HG03175 (cell line): ENCODE measurements at regions not wholly inside any gene's neighbourhood (a gene's known extent, or its start where the extent isn't known, plus 50 kb on each side); places are given as distances from the start of the nearest gene placed in this dataset.
"Not testable (repeated sequence)": the region's sequence is repeated elsewhere in the genome, so short reads cannot be mapped to it uniquely, and the experiment has no call there.

Experiments
- ATAC-seq: cut with Tn5 transposase; IDR thresholded peaks from one replicate; pipeline ENCODE4 v1.9.1; 2021; ENCODE audit warnings: mild to moderate bottlenecking, moderate library complexity; ENCODE audit not compliant: unreplicated experiment

- ATAC-seq, result not testable (repeated sequence)
These were observed 456.8 kb downstream of the PTPRC start for GRCh38 chr1:199095628-199096027.

DNA sequence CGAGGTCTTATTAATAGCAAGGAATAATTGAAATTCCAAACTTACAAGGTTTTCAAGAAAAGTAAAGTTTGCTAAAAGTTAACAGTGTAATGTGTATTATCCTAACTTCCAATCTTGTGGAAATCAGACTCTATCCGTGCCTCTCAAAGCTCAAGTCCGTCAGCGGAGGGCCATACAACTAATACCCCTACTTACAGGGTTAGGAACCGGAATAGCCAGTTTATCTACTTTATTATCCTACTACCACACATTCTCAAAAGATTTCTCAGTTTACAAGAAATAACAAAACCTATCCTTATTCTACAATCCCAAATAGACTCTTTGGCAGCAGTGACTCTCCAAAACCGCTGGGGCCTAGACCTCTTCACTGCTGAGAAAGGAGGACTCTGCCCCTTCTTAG is 457.8 kb downstream of the PTPRC start:
- ATAC-seq, result no peak

DNA sequence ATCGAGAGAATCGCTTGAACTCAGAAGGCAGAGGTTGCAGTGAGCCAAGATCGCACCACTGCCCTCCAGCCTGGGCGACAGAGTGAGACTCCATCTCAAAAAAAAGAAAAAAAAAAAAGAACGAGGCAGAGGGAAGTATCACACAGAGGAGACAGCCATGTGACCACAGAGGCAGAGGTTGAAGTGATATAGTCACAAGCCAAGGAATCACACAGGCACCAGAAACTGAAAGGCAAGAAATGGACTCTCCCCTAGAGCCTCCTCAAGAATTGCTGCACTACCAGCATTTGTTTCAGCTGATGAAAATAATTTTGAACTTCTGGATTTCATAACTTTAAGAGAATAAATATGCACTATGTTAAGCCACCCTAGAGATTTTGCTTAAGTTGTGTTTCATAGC is 459.6 kb downstream of the PTPRC start:
- ATAC-seq, result no peak

GRCh38 chr1:199101139-199101538 is 462.3 kb downstream of the PTPRC start:
- no peak for ATAC-seq

DNA sequence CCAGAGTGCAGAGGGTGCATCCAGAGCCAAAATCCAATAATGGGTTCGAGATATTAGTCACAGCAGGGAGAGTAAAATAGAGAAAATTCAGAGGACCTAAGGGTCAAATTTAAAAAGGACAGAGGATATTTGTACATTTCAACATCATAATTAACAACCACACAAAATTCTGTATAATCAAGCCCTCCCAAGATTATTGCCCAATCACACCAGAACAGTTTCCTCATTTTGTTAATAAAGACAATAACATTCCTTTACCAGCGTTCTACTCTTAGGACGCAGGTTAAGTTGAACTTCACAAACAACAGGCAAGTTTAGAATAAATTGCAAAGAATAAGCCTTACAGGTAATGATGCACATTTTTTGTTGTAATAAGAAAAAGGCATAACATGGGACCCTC is 462.8 kb downstream of the PTPRC start:
- ATAC-seq, result no peak

DNA sequence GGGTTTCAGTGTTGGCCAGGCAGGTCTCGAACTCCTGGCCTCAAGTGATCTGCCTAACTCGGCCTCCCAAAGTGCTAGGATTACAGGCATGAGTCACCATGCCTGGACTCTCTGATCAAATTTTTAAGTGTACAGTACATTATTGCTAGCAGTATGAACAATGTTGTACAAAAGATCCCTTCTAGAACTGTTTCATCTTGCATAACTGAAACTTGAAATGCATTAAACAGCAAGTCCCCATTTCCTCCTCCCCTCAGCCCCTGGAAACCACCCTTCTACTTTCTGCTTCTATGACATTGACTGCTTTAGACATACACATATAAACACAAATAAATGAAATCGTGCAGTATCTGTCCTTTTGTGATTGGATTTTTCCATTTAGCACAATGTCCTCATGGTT is 463.4 kb downstream of the PTPRC start:
- ATAC-seq, result no peak

- no peak for ATAC-seq
These were observed 470.3 kb downstream of the PTPRC start for GRCh38 chr1:199109160-199109559.

DNA sequence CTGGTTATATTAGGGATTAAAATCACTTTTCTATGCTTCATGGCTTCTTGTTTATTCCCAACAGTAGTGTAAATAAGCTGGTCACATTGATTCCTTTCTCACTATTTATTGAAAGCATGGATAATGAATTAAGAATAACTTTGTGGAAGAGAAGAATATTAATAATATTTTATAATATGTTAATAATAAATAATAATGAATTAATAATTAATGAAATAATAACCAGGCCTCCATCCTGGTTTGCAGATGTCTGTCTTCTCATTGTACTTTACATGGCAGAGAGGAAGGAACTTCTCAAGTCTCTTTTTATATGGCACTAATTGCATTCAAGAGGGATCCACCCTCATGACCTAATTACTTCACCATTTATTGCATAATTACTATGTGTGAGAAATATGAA is 473.5 kb downstream of the PTPRC start:
- no peak for ATAC-seq

DNA sequence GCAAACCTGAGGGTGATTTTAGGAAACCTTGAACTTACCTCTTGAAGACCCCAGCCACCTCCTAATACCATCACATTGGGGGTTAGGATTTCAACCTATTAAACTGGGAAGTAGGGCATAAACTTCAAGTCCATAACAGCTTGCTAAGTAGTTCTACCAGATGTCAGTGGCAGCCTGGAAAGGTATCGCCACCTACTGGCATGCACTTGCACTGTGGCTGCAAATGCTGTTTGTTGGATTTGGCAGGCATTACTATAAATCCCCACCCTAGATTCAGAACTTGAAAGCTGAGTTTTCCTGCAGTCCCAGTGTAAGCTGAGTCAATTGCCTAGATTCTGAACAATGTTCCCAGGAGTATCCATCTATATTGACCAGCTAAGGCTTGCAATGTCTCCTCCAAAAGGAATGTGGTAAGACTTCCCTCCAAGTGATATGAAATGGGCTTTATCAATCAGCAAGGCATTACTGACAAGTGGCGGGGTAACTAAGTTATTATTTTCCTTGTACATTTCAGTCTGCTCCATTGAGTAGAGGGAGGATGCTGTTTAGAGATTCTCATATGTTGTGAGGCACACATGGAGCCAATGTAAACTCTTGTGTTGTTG is 474.5 kb downstream of the PTPRC start:
- ATAC-seq, result peak; percentile 71

GRCh38 chr1:199116488-199116887 is 477.6 kb downstream of the PTPRC start:
- ATAC-seq, result no peak

GRCh38 chr1:199121047-199121446 is 482.2 kb downstream of the PTPRC start:
- ATAC-seq, result no peak

DNA sequence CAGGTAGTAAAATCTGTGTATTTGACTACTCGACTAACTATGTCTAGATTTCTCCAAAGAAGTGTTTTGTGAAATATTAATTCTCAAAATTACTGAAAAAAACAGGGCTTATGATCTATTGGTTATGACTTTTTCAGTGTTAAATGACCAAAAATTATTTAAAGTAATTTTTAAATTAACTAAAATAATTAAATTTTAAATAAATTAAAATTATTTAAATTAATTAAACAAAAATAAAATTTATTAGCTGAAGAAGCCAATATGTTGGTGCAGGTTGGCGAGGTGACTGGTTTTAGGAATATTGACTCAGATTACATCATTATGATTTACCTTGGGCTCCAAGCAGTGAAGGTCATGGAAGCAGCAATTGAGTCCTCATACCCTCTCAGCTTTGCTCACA is 483.2 kb downstream of the PTPRC start:
- ATAC-seq, result no peak

GRCh38 chr1:199122532-199123311 is 483.9 kb downstream of the PTPRC start:
- ATAC-seq, result no peak

DNA sequence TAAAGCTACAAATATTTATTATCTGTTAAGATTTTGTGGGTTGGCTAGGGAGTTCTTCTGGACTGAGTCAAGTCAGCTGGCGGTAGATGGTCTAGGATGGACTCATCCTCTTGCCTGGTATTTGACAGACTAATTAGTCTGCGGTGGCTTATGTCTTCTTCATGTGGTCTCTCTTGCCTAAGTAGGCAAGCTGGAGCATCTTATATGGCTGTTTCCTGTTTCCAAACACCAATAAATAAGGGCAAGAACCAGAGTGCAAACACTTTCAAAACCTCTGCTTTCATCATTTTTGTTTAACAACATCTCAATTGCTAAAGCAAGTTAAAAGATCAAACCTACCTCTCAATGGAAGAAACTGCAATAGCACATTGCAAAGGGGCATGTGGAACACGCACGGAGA is 484.8 kb downstream of the PTPRC start:
- ATAC-seq, result no peak

GRCh38 chr1:199124351-199124750 is 485.5 kb downstream of the PTPRC start:
- no peak for ATAC-seq

DNA sequence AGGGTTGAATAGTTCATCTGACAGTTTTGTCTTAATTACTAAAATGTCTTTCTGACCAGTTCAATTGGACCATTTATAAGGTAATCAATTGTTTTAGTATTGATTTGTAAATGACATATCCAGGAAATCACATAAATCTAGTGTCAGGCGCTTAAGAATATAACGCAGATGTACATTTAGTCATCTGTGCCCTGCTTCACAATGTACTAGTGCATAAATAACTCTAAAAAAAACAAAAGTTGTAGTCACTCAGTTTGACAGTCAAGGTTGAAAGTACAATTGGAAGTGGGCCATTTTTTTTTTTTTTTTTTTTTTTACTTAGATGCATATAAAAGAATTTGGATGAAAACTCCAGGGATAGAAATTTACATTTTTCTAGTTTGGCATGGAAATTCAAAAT is 490.4 kb downstream of the PTPRC start:
- no peak for ATAC-seq

DNA sequence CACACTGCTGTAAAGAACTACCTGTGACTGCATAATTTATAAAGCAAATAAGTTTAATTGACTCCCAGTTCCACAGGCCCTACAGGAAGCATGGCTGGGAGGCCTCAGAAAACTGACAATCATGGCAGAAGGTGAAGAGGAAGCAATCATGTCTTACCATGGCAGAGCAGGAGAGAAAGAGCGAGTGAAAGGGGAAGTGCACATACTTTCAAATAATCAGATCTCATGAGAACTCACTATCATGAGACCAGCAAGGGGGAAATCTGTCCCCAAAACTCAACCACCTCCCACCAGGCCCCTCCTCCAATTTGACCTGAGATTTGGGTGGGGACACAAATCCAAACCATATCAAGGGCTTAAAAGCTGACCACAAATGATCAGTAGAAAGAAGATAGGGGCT is 493.2 kb downstream of the PTPRC start:
- ATAC-seq, result no peak

- no peak for ATAC-seq
These were observed 497.1 kb downstream of the PTPRC start for GRCh38 chr1:199135901-199136300.

GRCh38 chr1:199138061-199138460 is 499.2 kb downstream of the PTPRC start:
- ATAC-seq, result no peak

DNA sequence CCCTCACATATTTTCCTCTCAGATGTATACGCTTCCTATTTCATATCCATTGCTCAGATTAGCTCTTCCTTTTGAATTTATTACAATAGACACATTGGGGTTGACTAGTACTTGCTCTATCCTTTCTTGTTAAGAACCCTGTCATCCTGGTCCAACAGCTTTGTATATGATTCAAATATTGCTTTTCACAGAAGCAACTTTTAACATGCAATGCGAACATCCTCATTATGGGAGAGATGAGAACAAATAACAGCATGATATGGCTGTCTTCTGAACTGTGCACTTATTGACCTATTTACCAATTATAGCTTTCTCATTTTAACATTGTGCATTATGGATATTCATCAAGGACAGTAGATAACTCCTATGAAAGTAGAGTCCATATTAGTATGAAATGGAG is 510.8 kb downstream of the PTPRC start:
- ATAC-seq, result no peak

GRCh38 chr1:199150756-199151155 is 511.9 kb downstream of the PTPRC start:
- ATAC-seq, result no peak

- peak; percentile 82 for ATAC-seq
These were observed 513.0 kb downstream of the PTPRC start for GRCh38 chr1:199151634-199152425.
